LNCAP (cell line): ENCODE measurements at regions not wholly inside any gene's neighbourhood (a gene's known extent, or its start where the extent isn't known, plus 50 kb on each side); places are given as distances from the start of the nearest gene placed in this dataset.

Source experiments
- CTCF ChIP-seq: fragments of 450-650 bp; IDR thresholded peaks from 2 replicates; pipeline ENCODE4 v1.5.1; 2017; ENCODE audit warnings: mild to moderate bottlenecking

GRCh38 chr9:105066275-105066865 is 138.4 kb upstream of the ABCA1 start:
- no peak for TF ChIP-seq CTCF

- no peak for TF ChIP-seq CTCF
Measured at GRCh38 chr9:105067895-105068580, 140.1 kb upstream of the ABCA1 start.

GRCh38 chr9:105069285-105069684 is 141.3 kb upstream of the ABCA1 start:
- no peak for TF ChIP-seq CTCF

GRCh38 chr9:105069696-105070095 is 141.7 kb upstream of the ABCA1 start:
- TF ChIP-seq CTCF: no peak

- no peak for TF ChIP-seq CTCF
Measured at GRCh38 chr9:105070176-105070575, 142.2 kb upstream of the ABCA1 start.

- TF ChIP-seq CTCF: no peak
Measured at GRCh38 chr9:105072476-105072875, 144.5 kb upstream of the ABCA1 start.

- TF ChIP-seq CTCF: no peak
Measured at GRCh38 chr9:105073147-105073546, 145.2 kb upstream of the ABCA1 start.
